Dermis blood vessel endothelial cell (primary cell): ENCODE measurements at regions not wholly inside any gene's neighbourhood (a gene's known extent, or its start where the extent isn't known, plus 50 kb on each side); places are given as distances from the start of the nearest gene placed in this dataset.
"Not testable (repeated sequence)": the region's sequence is repeated elsewhere in the genome, so short reads cannot be mapped to it uniquely, and the experiment has no call there.

Experiments used
- DNase-seq: peaks from one replicate; pipeline ENCODE4 v3.0.0; 2010

DNA sequence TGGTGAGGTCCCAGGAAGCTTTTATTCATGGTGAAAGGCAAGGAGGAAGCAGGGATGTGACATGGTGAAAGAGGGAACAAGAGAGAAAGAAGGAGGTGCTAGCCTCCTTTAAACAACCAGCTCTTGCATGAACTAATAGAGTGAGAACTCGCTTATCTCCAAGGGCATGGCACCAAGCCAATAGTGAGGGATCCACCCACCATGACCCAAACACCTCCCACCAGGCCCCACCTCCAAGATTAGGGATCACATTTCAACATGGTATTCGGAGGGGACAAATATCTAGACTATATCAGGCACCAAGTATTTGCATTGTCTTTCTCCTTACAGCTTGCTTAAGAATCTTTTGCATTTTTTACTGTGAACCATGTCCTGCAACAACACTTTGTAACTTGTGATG, 91.9 kb upstream of the DHRS4 start:
- no peak for DNase-seq

- DNase-seq = no peak
These were observed 91.1 kb upstream of the DHRS4 start for GRCh38 chr14:23862513-23862912.

GRCh38 chr14:23863836-23864235, 89.7 kb upstream of the DHRS4 start:
- DNase-seq = no peak

DNA sequence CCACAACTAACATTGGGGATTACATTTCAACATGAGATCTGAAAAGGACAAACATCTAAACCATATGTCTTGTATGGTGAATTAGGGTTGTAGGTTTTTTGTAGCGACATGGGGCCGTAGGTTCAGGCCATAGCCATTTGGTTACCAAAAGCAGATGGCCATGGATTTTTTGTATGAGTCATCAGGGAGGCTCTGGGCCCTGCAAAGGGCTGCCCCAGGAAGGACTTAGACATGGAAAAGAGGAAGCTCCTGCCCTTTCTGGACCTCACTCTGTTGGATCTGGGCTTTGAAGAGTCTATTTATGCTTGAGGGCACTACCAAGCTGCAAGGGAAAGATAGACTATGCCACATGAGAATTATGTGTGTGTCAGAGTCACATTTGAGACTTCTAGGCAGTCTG, 89.3 kb upstream of the DHRS4 start:
- DNase-seq = no peak

DNA sequence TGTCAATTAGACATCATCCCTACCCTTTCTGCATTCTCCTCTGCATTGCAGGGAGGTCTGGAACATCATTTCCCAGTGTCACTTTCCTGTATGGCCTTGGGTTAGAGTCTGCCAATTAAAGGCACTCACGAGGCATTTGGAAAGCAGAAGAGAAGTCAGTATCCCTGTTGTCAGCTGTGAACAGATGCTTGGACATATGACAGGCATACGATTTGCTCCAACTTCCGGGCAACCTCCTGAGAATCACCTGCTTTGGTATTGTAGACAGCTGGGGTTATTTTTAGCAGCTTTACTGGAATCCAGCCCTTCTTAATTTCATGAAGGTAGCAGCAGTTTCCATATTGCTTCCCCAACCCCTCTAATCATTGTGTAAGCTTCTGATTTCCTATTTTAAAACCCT, 88.7 kb upstream of the DHRS4 start:
- no peak for DNase-seq

DNA sequence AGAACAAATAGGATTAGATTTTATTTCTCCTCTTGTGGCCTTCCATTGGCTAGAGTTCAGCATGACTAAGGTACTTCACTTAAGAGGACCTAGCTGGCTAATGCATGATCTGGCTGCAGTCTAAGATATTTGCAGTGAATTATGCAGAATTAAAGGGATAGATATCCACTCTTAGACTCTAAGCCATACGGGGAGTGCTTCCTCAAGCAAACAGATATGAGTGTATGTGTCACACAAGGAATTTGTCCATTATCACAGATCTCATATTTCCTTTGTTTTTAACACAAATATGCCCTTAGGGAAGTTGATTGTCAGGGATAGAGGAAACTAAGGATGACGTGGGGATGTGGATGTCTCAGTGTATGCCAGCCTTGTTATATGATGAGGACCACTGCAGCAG, 88.1 kb upstream of the DHRS4 start:
- peak; percentile 5 for DNase-seq

DNA sequence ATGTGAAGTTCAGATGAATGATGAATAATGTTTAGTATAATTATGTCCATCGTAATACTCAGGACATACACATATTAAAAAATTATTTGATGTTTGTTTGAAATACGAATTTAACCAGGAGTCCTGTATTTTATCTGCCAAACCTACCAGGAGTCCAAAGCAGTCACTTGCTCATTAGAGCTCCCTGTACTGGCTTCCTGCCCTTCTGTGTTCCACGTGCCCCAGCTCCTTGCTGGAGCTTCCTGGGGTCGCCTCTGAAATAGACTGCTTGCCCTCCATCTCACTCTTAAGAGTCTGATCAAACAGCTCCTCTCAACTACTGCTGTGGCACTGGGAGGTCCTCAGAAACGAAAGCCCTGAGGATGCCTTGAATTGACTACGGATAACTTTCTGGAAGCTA, 87.3 kb upstream of the DHRS4 start:
- no peak for DNase-seq

DNA sequence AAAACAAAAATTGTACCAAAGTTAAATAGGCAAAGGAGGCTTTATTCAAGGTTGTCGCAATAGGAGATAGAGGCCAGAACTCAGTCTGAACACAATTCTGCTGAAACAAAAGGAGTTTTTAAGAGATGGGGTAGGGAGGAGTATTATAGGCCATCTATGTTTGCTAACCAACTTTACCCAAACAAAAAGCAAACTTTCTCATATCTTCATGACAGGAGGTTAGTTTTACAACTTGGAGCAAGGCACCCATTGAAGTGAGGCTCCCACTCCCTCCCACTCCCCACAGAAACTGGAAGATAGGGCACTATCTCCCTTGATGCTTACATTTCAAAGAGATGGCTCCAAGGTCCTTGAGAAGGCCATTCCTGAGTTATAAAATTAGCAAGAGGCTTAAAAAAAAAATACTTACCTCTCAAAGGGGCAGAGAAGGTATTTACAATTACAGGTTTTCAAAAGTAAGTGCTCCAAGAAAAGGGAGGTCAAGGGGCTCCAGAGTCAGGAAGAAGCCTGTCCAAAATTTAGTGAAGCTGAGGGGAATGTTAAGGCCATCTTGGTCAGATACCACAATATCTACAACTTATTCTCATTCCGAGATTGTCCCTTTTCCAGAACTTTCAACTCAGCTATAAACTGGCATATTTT, 84.4 kb upstream of the DHRS4 start:
- DNase-seq = no peak

GRCh38 chr14:23876160-23876750, 77.3 kb upstream of the DHRS4 start:
- no peak for DNase-seq

DNA sequence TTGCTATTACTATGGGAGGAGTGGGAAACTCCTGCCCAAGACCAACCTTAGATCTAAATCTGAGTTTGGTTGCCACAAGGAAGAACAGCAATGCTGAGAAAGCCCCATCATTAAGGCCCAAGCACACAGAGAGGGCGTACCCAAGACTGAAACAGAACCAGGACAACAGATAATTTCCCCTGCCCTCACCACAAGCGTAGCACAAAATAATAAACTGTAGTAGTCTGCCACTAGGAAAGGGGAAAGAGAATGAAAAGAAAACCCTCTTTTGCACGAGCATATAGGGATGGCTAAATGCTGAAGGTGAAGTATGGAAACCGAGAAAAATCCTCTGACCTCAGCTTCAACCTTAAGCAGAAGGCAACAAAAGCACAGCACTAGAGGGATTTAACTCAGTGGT, 76.5 kb upstream of the DHRS4 start:
- no peak for DNase-seq

- DNase-seq = no peak
These were observed 75.9 kb upstream of the DHRS4 start for GRCh38 chr14:23877538-23878180.

- DNase-seq = no peak
These were observed 72.3 kb upstream of the DHRS4 start for GRCh38 chr14:23881282-23881681.

GRCh38 chr14:23883684-23884540, 69.7 kb upstream of the DHRS4 start:
- no peak for DNase-seq

GRCh38 chr14:23884541-23884904, 69.0 kb upstream of the DHRS4 start:
- DNase-seq = no peak

DNA sequence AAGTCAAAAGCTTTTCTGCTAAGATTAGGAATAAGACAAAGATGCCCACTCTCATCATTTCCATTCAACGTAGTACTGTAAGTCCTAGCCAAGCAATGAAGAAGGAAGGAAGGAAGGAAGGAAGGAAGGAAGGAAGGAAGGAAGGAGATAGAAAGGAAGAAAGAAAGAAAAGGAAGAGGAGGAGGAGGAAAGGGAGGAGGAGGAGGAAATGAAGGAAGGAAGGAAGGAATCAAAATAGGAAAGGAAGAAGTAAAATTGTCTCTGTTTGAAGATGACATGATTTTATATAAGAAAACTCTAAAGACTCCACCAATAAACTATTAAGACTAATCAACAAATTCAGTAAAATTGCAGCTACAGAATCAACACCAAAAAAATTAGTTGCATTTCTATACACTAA, 66.0 kb upstream of the DHRS4 start:
- no peak for DNase-seq

- not testable (repeated sequence) for DNase-seq
These were observed 61.9 kb upstream of the DHRS4 start for GRCh38 chr14:23891717-23892116.

DNA sequence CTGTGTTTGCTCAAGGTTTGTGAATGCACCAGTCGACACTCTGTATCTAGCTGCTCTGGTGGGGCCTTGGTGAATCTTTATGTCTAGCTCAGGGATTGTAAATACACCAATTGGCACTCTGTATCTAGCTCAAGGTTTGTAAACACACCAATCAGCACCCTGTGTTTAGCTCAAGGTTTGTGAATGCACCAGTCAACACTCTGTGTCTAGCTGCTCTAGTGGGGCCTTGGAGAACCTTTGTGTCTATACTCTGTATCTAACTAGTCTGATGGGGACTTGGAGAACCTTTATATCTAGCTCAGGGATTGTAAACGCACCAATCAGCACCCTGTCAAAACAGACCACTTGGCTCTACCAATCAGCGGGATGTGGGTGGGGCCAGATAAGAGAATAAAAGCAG, 61.3 kb upstream of the DHRS4 start:
- not testable (repeated sequence) for DNase-seq

GRCh38 chr14:23894362-23895052, 59.1 kb upstream of the DHRS4 start:
- no peak for DNase-seq

GRCh38 chr14:23895053-23895419, 58.5 kb upstream of the DHRS4 start:
- DNase-seq = no peak

GRCh38 chr14:23895480-23895879, 58.1 kb upstream of the DHRS4 start:
- DNase-seq = peak; percentile 8

GRCh38 chr14:23896609-23897153, 56.9 kb upstream of the DHRS4 start:
- DNase-seq = no peak

- not testable (repeated sequence) for DNase-seq
These were observed 56.3 kb upstream of the DHRS4 start for GRCh38 chr14:23897291-23897690.

GRCh38 chr14:23898359-23898758, 55.2 kb upstream of the DHRS4 start:
- DNase-seq = not testable (repeated sequence)
